H1 (cell line): ENCODE measurements at regions not wholly inside any gene's neighbourhood (a gene's known extent, or its start where the extent isn't known, plus 50 kb on each side); places are given as distances from the start of the nearest gene placed in this dataset.

Experiments used
- CTCF ChIA-PET: fragments of 300-600 bp; sonication (Branson Sonifier 250); formaldehyde crosslinking; loops from one replicate; lab custom pipeline; 2021; ENCODE audit not compliant: partially characterized antibody; lab: Charles Lee
- POLR2A ChIA-PET: fragments of 300-600 bp; sonication (Branson Sonifier 250); formaldehyde crosslinking; loops from one replicate; lab custom pipeline; 2021; ENCODE audit warnings: inconsistent platforms; ENCODE audit not compliant: partially characterized antibody; lab: Charles Lee
- DNase-seq, 2 experiments: peaks; one replicate each; pipeline versions ENCODE4 v3.0.0 to v3.0.0-alpha.2; 2010 to 2022; ENCODE audit warnings: low spot score in 2 of 2, low read depth in 1 of 2, mixed read lengths in 1 of 2
- FAIRE-seq: peaks from 2 replicates; lab custom pipeline; 2011; peaks lifted over from hg19 to GRCh38; lab: Jason Lieb, UNC
- H2AFZ ChIP-seq: 2 replicates; pipeline ENCODE4 v1.8.1; 2012; ENCODE audit warnings: low read length, inconsistent platforms
- H2AK5ac ChIP-seq: 2 replicates; pipeline ENCODE4 v1.6.1; 2013; ENCODE audit warnings: low read depth, low read length
- H2BK120ac ChIP-seq: replicated peaks from 2 replicates; pipeline ENCODE3; 2013; ENCODE audit warnings: low read depth, low read length, inconsistent platforms
- H2BK12ac ChIP-seq: 2 replicates; pipeline ENCODE4 v1.6.1; 2013; ENCODE audit warnings: low read depth, low read length
- H2BK15ac ChIP-seq: 2 replicates; pipeline ENCODE4 v1.6.1; 2013; ENCODE audit warnings: low read length
- H2BK20ac ChIP-seq: 2 replicates; pipeline ENCODE4 v1.6.1; 2013; ENCODE audit warnings: low read length
- H2BK5ac ChIP-seq: 2 replicates; pipeline ENCODE4 v1.6.1; 2013; ENCODE audit warnings: low read depth, low read length
- H3K14ac ChIP-seq: 2 replicates; pipeline ENCODE4 v1.6.1; 2013; ENCODE audit warnings: inconsistent platforms; ENCODE audit not compliant: insufficient read length
- H3K18ac ChIP-seq: 2 replicates; pipeline ENCODE4 v1.6.1; 2013; ENCODE audit warnings: low read length; ENCODE audit errors: extremely low read depth
- H3K23ac ChIP-seq: 2 replicates; pipeline ENCODE4 v1.6.1; 2013; ENCODE audit warnings: inconsistent platforms; ENCODE audit not compliant: insufficient read length
- H3K23me2 ChIP-seq: 2 replicates; pipeline ENCODE4 v1.6.1; 2013; ENCODE audit warnings: low read depth, low read length
- H3K27ac ChIP-seq: 2 replicates; pipeline ENCODE4 v1.6.1; 2011; ENCODE audit warnings: low read depth, low read length, inconsistent platforms
- H3K27me3 ChIP-seq, 4 experiments: replicated peaks in 1 of 4; 1 replicate in 1 of 4; 2 replicates in 3 of 4; pipeline versions ENCODE4 v1.6.1 to v1.8.1; 2011 to 2013; ENCODE audit warnings: low read length in 3 of 4, mild to moderate bottlenecking in 3 of 4, inconsistent platforms in 2 of 4, mixed read lengths in 2 of 4, moderate library complexity in 1 of 4; ENCODE audit not compliant: control insufficient read depth in 3 of 4, insufficient read depth in 3 of 4; ENCODE audit errors: extremely low read depth in 1 of 4
- H3K36me3 ChIP-seq, 4 experiments: 2 replicates each; pipeline versions ENCODE4 v1.6.1 to v1.8.1; 2011 to 2013; ENCODE audit warnings: mild to moderate bottlenecking in 4 of 4, low read length in 3 of 4, moderate library complexity in 2 of 4, control low read depth in 1 of 4, inconsistent platforms in 1 of 4; ENCODE audit not compliant: insufficient read depth in 4 of 4, control insufficient read depth in 2 of 4
- H3K4ac ChIP-seq: replicated peaks from 2 replicates; pipeline ENCODE3; 2013; ENCODE audit warnings: low read length, low read depth, mixed read lengths, inconsistent platforms; ENCODE audit not compliant: insufficient read length
- H3K4me1 ChIP-seq, 4 experiments: replicated peaks in 1 of 4; 1 replicate in 1 of 4; 2 replicates in 3 of 4; pipeline versions ENCODE4 v1.6.1 to v1.8.1; 2011 to 2013; ENCODE audit warnings: low read length in 3 of 4, inconsistent platforms in 2 of 4, mixed read lengths in 1 of 4; ENCODE audit not compliant: insufficient read depth in 4 of 4, control insufficient read depth in 3 of 4
- H3K4me2 ChIP-seq, 2 experiments: 2 replicates each; pipeline versions ENCODE4 v1.6.1 to v1.8.1; 2011 to 2013; ENCODE audit warnings: low read depth in 2 of 2, low read length in 2 of 2, control low read depth in 1 of 2, inconsistent platforms in 1 of 2, mild to moderate bottlenecking in 1 of 2; ENCODE audit not compliant: insufficient read depth in 1 of 2
- H3K4me3 ChIP-seq, 4 experiments: fragments of 200-600, 300-600 bp in 1 of 4; sonication (generic), shearing (Covaris generic), sonication (Bioruptor Twin) in 1 of 4; 2 replicates each; pipeline versions ENCODE4 v1.5.1 to v1.8.1; 2011 to 2016; ENCODE audit warnings: low read length in 4 of 4, low read depth in 3 of 4, control low read depth in 2 of 4, inconsistent platforms in 2 of 4, mild to moderate bottlenecking in 2 of 4, mixed read lengths in 1 of 4, moderate library complexity in 1 of 4; ENCODE audit not compliant: insufficient read depth in 2 of 4; ENCODE audit errors: extremely low read depth in 1 of 4
- H3K56ac ChIP-seq: replicated peaks from 2 replicates; pipeline ENCODE3; 2013; ENCODE audit warnings: low read depth, mild to moderate bottlenecking, mixed read lengths, low read length, inconsistent platforms; ENCODE audit not compliant: insufficient read length
- H3K79me1 ChIP-seq: 2 replicates; pipeline ENCODE4 v1.6.1; 2013; ENCODE audit warnings: low read depth, low read length, control low read depth
- H3K79me2 ChIP-seq, 2 experiments: 2 replicates each; pipeline versions ENCODE4 v1.6.1 to v1.8.1; 2012 to 2013; ENCODE audit warnings: low read length in 2 of 2, mild to moderate bottlenecking in 2 of 2, inconsistent platforms in 1 of 2; ENCODE audit not compliant: insufficient read depth in 2 of 2, control insufficient read depth in 1 of 2
- H3K9ac ChIP-seq, 4 experiments: replicated peaks in 1 of 4; 1 replicate in 1 of 4; 2 replicates in 3 of 4; pipeline versions ENCODE4 v1.6.1 to v1.8.1; 2011 to 2013; ENCODE audit warnings: low read depth in 3 of 4, low read length in 3 of 4, control low read depth in 2 of 4, mild to moderate bottlenecking in 2 of 4, moderate library complexity in 2 of 4, inconsistent platforms in 1 of 4; ENCODE audit errors: extremely low read depth in 1 of 4
- H3K9me3 ChIP-seq, 2 experiments: 2 replicates each; pipeline versions ENCODE4 v1.6.1 to v1.8.1; 2012 to 2013; ENCODE audit warnings: mild to moderate bottlenecking in 2 of 2, moderate library complexity in 2 of 2, control low read depth in 1 of 2, inconsistent platforms in 1 of 2, low read depth in 1 of 2, low read length in 1 of 2, mixed read lengths in 1 of 2; ENCODE audit not compliant: insufficient read depth in 2 of 2
- H4K20me1 ChIP-seq, 2 experiments: replicated peaks in 1 of 2; 2 replicates each; pipeline versions ENCODE3 to v1.8.1; 2011 to 2013; ENCODE audit warnings: inconsistent platforms in 2 of 2, low read length in 2 of 2, mild to moderate bottlenecking in 1 of 2; ENCODE audit not compliant: insufficient read depth in 2 of 2, control insufficient read depth in 1 of 2
- H4K5ac ChIP-seq: 2 replicates; pipeline ENCODE4 v1.6.1; 2013; ENCODE audit warnings: low read length, low read depth, mixed read lengths, inconsistent platforms; ENCODE audit not compliant: insufficient read length
- H4K8ac ChIP-seq: 2 replicates; pipeline ENCODE4 v1.8.0; 2013; ENCODE audit warnings: mild to moderate bottlenecking, moderate library complexity, low read length, inconsistent platforms; ENCODE audit not compliant: insufficient read depth; ENCODE audit errors: extremely low read depth
- H4K91ac ChIP-seq: replicated peaks from 2 replicates; pipeline ENCODE3; 2013; ENCODE audit warnings: low read length, mixed read lengths, inconsistent platforms; ENCODE audit not compliant: insufficient read length
- CBX8 ChIP-seq: fragments of 300-800, 300-1000 bp; sonication (generic); IDR thresholded peaks from 2 replicates; pipeline ENCODE4 v1.7.1; 2016; ENCODE audit warnings: low read depth, low read length, borderline replicate concordance
- CHD1 ChIP-seq: IDR thresholded peaks from 2 replicates; pipeline ENCODE4 v1.6.1; 2012; ENCODE audit warnings: low read depth, low read length, improper control_type of control experiment
- CTBP2 ChIP-seq: IDR thresholded peaks from 2 replicates; pipeline ENCODE4 v1.7.0; 2011; ENCODE audit warnings: borderline replicate concordance, mild to moderate bottlenecking, moderate library complexity, mixed read lengths, low read length; ENCODE audit not compliant: insufficient read depth, insufficient read length
- EP300 ChIP-seq, 2 experiments: IDR thresholded peaks; 1 replicate in 1 of 2; 2 replicates in 1 of 2; pipeline ENCODE4 v1.6.1; 2011 to 2012; ENCODE audit warnings: low read depth in 2 of 2, low read length in 2 of 2, mild to moderate bottlenecking in 2 of 2, borderline replicate concordance in 1 of 2, inconsistent platforms in 1 of 2, moderate library complexity in 1 of 2
- GABPA ChIP-seq: IDR thresholded peaks from 2 replicates; pipeline ENCODE4 v1.6.1; 2011; ENCODE audit warnings: mild to moderate bottlenecking, low read length, moderate library complexity, borderline replicate concordance; ENCODE audit not compliant: insufficient read depth
- JUN ChIP-seq: IDR thresholded peaks from 2 replicates; pipeline ENCODE4 v1.6.1; 2011; ENCODE audit warnings: low read depth, mild to moderate bottlenecking, improper control_type of control experiment, low read length
- KDM1A ChIP-seq: fragments of 200-600, 300-600 bp; sonication (generic); IDR thresholded peaks from 2 replicates; pipeline ENCODE4 v1.7.1; 2016; ENCODE audit warnings: mild to moderate bottlenecking, low read length, borderline replicate concordance
- KDM4A ChIP-seq: IDR thresholded peaks from one replicate; pipeline ENCODE4 v1.7.1; 2012; ENCODE audit warnings: low read depth, mild to moderate bottlenecking, moderate library complexity, low read length, inconsistent platforms; ENCODE audit not compliant: severe bottlenecking
- KDM5A ChIP-seq: fragments of 200-600 bp; IDR thresholded peaks from 2 replicates; pipeline ENCODE4 v1.7.1; 2012; ENCODE audit warnings: mild to moderate bottlenecking, low read length, inconsistent platforms, mixed read lengths
- NRF1 ChIP-seq: IDR thresholded peaks from 2 replicates; pipeline ENCODE4 v1.6.1; 2011; ENCODE audit warnings: mild to moderate bottlenecking, low read depth, low read length, improper control_type of control experiment
- SAP30 ChIP-seq: fragments of 300-600 bp; sonication (generic); IDR thresholded peaks from 2 replicates; pipeline ENCODE4 v1.7.1; 2012; ENCODE audit warnings: low read length, moderate library complexity, mild to moderate bottlenecking, inconsistent platforms; ENCODE audit not compliant: insufficient read depth, insufficient replicate concordance
- SIN3A ChIP-seq, 2 experiments: IDR thresholded peaks in 1 of 2; conservative IDR thresholded peaks in 1 of 2; 2 replicates each; pipeline ENCODE4 v1.6.1; 2011 to 2012; ENCODE audit warnings: low read length in 2 of 2, improper control_type of control experiment in 1 of 2, low read depth in 1 of 2, mild to moderate bottlenecking in 1 of 2
- TAF1 ChIP-seq: IDR thresholded peaks from 2 replicates; pipeline ENCODE4 v1.6.1; 2011; ENCODE audit warnings: mild to moderate bottlenecking, low read depth, low read length
- TEAD4 ChIP-seq: IDR thresholded peaks from 2 replicates; pipeline ENCODE4 v1.6.1; 2012; ENCODE audit warnings: low read depth, low read length, inconsistent platforms, mixed read lengths
- ZNF274 ChIP-seq: IDR thresholded peaks from 2 replicates; pipeline ENCODE4 v1.7.0; 2012; ENCODE audit warnings: low read length, borderline replicate concordance; ENCODE audit errors: extremely low read depth
- WGBS, 2 experiments: shearing (Covaris generic) in 1 of 2; methylation state at CpG; one replicate each; pipeline versions ENCODE4 v1.1.6 to v1.1.7; 2013 to 2015; ENCODE audit warnings: low lambda C conversion rate in 2 of 2, mixed read lengths in 2 of 2, inconsistent platforms in 1 of 2, low coverage in 1 of 2, missing lambda C conversion rate in 1 of 2; ENCODE audit not compliant: insufficient replicate concordance in 2 of 2, insufficient coverage in 1 of 2, insufficient read length in 1 of 2; ENCODE audit errors: extremely low coverage in 1 of 2, missing lambda C conversion rate in 1 of 2; 5-methylcytosine and 5-hydroxymethylcytosine counted together

DNA sequence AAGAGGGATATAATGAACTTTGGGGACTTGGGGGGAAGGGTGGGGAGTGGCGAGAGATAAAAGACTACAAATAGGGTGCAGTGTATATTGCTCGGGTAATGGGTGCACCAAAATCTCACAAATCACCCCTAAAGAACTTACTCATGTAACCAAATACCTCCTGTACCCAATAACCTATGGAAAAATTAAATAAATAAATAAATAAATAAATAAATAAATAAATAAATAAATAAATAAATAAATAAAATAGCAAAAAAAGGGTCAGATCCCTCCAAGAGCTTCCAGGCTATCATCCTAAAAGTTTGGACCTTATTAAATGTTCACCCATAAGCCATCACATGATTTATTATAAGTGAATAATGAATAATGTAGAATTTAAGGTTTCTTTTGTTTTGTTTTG is 636.1 kb upstream of the C16orf82 start:
- H3K4ac ChIP-seq, result no peak overlapping the region
- no peaks in the 10 kb centered on the region for H3K36me3 ChIP-seq
- no peak overlapping the region for H4K8ac ChIP-seq
- no peak overlapping the region for H2BK20ac ChIP-seq
- H2AFZ ChIP-seq, result no peak overlapping the region
- no peak overlapping the region for H3K9ac ChIP-seq
- H3K56ac ChIP-seq, result no peak overlapping the region
- H4K91ac ChIP-seq, result no peak overlapping the region
- H4K20me1 ChIP-seq, result no peaks in the 10 kb centered on the region
- no peak overlapping the region for H3K4me3 ChIP-seq
- H3K23ac ChIP-seq, result no peak overlapping the region
- H3K4me1 ChIP-seq, result no peaks in the 10 kb centered on the region
- no peak overlapping the region for H2BK12ac ChIP-seq
- no peak overlapping the region for H3K18ac ChIP-seq
- ChIA-PET POLR2A (no interaction called here), CTCF (no interaction called here)
- no peak overlapping the region for H3K27ac ChIP-seq
- no peaks in the 10 kb centered on the region for H3K79me2 ChIP-seq
- no peak overlapping the region for H3K14ac ChIP-seq
- H4K5ac ChIP-seq, result no peak overlapping the region
- H3K27me3 ChIP-seq, result no peaks in the 10 kb centered on the region
- H2AK5ac ChIP-seq, result no peak overlapping the region
- WGBS, 2 experiments, result 90% methylated on average over 2 of the region's 2 CpGs; no CpG with 5 or more reads in 1 of the 2 experiments
- H3K79me1 ChIP-seq, result no peaks in the 10 kb centered on the region
- DNase-seq (no peak), FAIRE-seq (no peak)
- no peak overlapping the region for H2BK5ac ChIP-seq
- H3K4me2 ChIP-seq, result no peak overlapping the region
- no peaks in the 10 kb centered on the region for H3K23me2 ChIP-seq
- peaks cover 0 to 2% of the 10 kb centered on the region in 2 experiments; a peak in 1 of 4 replicates for H3K9me3 ChIP-seq
- H2BK15ac ChIP-seq, result no peak overlapping the region
- no peak overlapping the region for H2BK120ac ChIP-seq
- TF ChIP-seq KDM5A (no peak), CTBP2 (no peak), ZNF274 (no peak), GABPA (no peak), SIN3A (conservative IDR thresholded peaks at IDR 0.05 in 1 of 2, IDR thresholded peaks at IDR 0.05 in 1 of 2; ENCODE audit: low read depth in 1 of 2, low read length in 2 of 2) (no peak), CHD1 (no peak), TEAD4 (no peak), CBX8 (no peak), SAP30 (no peak), JUN (no peak), KDM1A (no peak), EP300 (IDR thresholded peaks at IDR 0.05; ENCODE audit: borderline replicate concordance in 1 of 2, low read depth in 2 of 2, low read length in 2 of 2) (no peak), NRF1 (no peak), KDM4A (no peak), TAF1 (no peak)
